ENCODE measurements at regions not wholly inside any gene's neighbourhood (a gene's known extent, or its start where the extent isn't known, plus 50 kb on each side); places are given as distances from the start of the nearest gene placed in this dataset.

GRCh38 chr15:39142500-39142899 lies 438.4 kb upstream of the THBS1 start:
- TF ChIP-seq GATA3 (IDR thresholded peaks at IDR 0.05; ENCODE audit: low read depth, low read length): no peak
- no peak for TF ChIP-seq GATA2 (IDR thresholded peaks at IDR 0.05; ENCODE audit: low read depth, low read length)

Data from SH-SY5Y (cell line).